NCI-H69 (cell line): ENCODE measurements at regions not wholly inside any gene's neighbourhood (a gene's known extent, or its start where the extent isn't known, plus 50 kb on each side); places are given as distances from the start of the nearest gene placed in this dataset.

ENCODE experiments used
- DNase-seq: peaks from one replicate; lab custom pipeline; 2025; lab: John Stamatoyannopoulos, UW

DNA sequence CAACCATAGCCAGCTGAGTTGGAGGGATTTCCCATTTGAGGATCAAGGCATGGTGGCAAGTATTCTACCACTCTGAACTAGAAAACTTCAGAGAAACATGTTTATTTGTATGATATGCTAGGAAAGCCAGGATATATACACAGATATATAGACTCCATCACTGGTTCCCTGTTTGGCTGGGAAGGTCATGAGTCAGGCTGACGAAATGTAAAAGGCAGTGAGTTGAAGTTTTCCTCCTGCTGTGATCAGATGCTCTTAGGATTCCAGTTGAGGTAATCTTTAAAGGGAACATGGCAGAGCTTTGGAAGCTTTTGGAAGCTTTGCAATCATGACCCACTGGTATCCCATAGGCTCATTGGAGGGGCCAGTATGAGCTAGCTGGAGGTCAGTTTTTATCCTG is 1369.1 kb downstream of the EPHA7 start:
- no peak for DNase-seq

- peak; percentile 64 for DNase-seq
Observed at GRCh38 chr6:92047860-92048259, 1371.5 kb downstream of the EPHA7 start.

GRCh38 chr6:92047152-92047850 is 1372.1 kb downstream of the EPHA7 start:
- DNase-seq: no peak

DNA sequence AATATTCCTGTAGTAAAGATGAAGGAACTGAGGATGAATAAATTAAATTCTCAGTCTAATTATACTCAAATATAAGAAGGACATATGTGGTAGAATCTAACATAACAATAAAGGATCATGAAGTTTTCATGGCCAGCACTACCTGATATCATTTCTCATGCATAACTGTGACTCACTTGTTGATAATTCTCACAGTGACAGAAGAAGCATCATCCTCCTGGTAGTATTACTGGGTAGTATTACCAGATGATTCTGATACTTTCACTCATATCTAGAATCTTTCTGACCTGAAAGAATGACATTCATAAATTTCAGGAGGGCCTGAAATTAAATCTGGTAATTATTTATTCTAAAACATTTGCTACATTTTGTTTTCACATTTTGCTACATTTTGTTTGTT is 1375.0 kb downstream of the EPHA7 start:
- DNase-seq: no peak

GRCh38 chr6:92043777-92044176 is 1375.6 kb downstream of the EPHA7 start:
- DNase-seq: no peak

- no peak for DNase-seq
Observed at GRCh38 chr6:92026878-92027277, 1392.5 kb downstream of the EPHA7 start.

DNA sequence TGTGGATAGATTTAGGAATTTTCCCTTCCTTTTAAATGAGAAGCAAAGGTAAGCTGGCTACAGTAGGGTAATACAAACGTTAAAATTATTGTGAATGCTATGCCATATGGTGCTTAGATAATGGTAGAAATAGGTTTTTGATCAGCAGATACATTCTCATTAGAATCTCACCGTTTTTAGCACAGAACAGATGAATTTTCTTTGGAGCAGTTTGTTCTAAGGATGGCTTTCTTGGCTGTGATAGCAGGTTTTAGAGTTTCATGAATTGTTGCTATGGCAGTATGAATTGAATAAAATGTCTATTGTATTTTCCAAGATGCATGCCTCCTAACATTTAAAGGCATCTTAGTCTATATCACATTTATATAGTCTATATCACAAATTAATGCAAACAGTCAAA is 1394.5 kb downstream of the EPHA7 start:
- DNase-seq: no peak

GRCh38 chr6:92024110-92024509 is 1395.2 kb downstream of the EPHA7 start:
- no peak for DNase-seq

- DNase-seq: peak; percentile 37
Observed at GRCh38 chr6:92023410-92023966, 1395.9 kb downstream of the EPHA7 start.

DNA sequence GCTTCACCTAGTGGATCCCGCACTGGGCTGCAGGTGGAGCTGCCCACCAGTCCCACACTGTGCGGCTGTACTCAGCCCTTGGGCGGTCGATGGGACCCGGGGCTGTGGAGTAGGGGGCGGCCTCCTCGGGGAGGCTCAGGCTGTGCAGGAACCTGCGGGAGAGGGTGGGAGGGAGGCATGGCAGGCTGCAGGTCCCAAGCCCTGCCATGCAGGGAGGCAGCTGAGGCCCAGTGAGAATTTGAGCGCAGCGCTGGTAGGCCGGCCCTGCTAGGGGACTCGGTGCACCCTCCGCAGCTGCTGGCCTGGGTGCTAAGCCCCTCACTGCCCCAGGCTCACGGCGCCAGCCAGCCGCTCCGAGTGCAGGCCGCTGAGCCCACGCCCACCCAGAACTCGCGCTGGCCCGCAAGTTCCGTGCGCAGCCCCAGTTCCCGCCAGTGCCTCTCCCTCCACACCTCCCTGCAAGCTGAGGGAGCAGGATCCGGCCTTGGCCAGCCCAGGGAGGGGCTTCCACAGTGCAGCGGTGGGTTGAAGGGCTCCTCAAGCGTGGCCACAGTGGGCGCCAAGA is 1407.6 kb downstream of the EPHA7 start:
- no peak for DNase-seq

GRCh38 chr6:92008757-92009502 is 1410.4 kb downstream of the EPHA7 start:
- DNase-seq: no peak

- no peak for DNase-seq
Observed at GRCh38 chr6:92000112-92000511, 1413.2 kb upstream of the MAP3K7 start.

DNA sequence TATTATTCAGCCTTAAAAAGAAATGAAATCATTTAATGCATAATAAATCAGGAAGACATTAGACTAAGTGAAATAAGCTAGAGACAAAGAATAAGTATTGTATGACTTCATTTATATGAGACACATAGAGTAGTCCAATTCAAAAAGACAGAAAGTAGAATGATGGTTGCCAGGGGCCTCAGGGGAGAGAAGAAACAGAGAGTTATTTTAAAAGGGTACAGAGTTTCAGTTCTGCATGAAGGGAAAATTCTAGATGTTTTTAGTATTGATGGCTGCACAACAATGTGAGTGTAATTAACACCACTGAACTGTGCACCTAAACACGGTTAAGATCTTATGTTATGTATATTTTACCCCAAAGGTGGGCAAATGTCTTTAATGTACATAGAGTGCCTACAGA is 1407.9 kb upstream of the MAP3K7 start:
- DNase-seq: no peak

- no peak for DNase-seq
Observed at GRCh38 chr6:91982559-91982958, 1395.7 kb upstream of the MAP3K7 start.

DNA sequence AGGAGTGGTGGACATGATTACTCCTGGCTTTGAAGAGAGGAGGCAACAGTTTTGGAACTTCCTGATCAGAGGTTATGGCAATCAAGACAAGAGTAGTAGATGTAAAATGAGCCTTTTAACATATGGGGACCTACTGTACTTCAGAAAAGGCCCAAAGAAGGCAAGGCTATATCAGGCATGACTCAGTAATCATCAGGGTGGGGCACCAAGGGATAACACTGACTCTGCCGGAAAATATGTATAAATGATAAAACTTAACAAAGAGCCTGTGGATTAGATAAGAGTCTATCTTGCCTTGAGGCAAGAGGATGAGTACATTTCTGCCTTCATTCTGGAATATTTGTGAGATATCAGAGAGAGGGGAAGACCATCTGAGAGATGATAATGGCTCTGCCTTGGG is 1389.9 kb upstream of the MAP3K7 start:
- no peak for DNase-seq

- DNase-seq: no peak
Observed at GRCh38 chr6:91970700-91971099, 1383.8 kb upstream of the MAP3K7 start.

- DNase-seq: no peak
Observed at GRCh38 chr6:91965872-91966271, 1379.0 kb upstream of the MAP3K7 start.

GRCh38 chr6:91961671-91962070 is 1374.8 kb upstream of the MAP3K7 start:
- DNase-seq: no peak

DNA sequence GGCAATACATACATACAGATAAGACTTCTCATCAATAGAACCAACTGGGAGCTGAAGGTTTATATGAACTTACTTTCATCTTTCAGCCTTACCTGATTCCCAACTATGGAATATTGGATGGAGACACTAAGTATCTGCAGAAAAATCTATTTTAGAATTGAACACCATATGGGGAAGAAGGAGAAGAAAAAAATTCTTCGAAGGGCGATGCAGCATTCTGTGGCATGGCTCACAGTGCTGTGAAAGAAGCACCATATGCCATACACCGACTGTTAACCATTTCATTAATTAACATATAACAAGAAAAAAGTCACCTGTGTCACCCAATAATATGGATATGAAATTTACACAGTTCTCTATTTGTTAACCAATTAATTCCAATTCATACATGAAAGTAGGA is 1374.4 kb upstream of the MAP3K7 start:
- no peak for DNase-seq

- DNase-seq: no peak
Observed at GRCh38 chr6:91941838-91942237, 1355.0 kb upstream of the MAP3K7 start.

- DNase-seq: no peak
Observed at GRCh38 chr6:91940801-91941200, 1353.9 kb upstream of the MAP3K7 start.

GRCh38 chr6:91926827-91927226 is 1340.0 kb upstream of the MAP3K7 start:
- DNase-seq: no peak

DNA sequence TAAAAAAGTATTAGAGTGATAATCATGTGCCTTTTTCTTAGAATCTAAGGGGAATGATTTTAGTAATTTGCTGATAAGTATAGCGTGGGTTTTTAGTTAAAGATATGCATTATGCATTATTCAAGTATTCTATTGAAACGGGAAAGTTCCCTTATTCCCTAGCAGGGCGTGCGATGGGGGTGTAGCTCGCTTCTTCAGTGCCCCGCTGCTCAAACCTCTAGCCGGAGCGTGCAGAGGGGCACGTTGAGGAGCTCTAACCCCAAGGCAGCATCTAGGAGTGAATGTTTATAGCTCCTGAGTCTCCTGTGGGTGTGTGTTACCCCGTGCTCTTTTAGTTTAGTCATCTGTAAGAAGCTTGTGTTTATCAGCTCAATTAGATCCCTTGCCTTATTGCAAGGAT is 1339.5 kb upstream of the MAP3K7 start:
- no peak for DNase-seq
